ENCODE measurements at regions not wholly inside any gene's neighbourhood (a gene's known extent, or its start where the extent isn't known, plus 50 kb on each side); places are given as distances from the start of the nearest gene placed in this dataset.

DNA sequence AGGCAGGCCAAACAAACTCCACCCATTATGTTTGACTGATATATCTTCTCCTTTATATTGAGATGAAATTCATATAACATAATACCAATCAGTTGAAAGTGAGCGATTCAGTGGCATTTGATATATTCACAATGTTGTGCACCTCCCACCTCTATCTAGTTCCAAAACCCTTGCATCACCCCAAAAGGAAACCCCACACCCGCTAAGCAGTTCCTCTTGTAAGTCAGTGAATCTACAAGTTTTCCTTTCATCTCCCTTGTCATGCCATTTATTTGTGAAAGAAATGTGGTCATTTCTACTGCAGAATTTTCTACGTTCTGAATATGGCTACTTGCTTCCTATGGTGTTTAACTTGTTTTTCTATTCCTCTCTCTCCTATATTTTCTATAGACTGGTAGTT is 99.4 kb upstream of the PTPN3 start:
- H3K9me3 ChIP-seq (ENCODE audit: control insufficient read depth in 1 of 2, low read length in 2 of 2): no peaks in the 10 kb centered on the region
- no peaks in the 10 kb centered on the region for H3K36me3 ChIP-seq (ENCODE audit: control insufficient read depth in 1 of 2, insufficient read depth in 2 of 2, low read length in 2 of 2)
- H3K27me3 ChIP-seq (ENCODE audit: low read depth, low read length): no peaks in the 10 kb centered on the region
- H3K4me1 ChIP-seq (ENCODE audit: control insufficient read depth in 1 of 2, insufficient read depth in 2 of 2, low read length in 2 of 2): no peaks in the 10 kb centered on the region
- no peak overlapping the region for H3K27ac ChIP-seq (ENCODE audit: low read length)
- H3K4me3 ChIP-seq (ENCODE audit: low read depth in 1 of 2, low read length in 2 of 2): no peak overlapping the region

DNA sequence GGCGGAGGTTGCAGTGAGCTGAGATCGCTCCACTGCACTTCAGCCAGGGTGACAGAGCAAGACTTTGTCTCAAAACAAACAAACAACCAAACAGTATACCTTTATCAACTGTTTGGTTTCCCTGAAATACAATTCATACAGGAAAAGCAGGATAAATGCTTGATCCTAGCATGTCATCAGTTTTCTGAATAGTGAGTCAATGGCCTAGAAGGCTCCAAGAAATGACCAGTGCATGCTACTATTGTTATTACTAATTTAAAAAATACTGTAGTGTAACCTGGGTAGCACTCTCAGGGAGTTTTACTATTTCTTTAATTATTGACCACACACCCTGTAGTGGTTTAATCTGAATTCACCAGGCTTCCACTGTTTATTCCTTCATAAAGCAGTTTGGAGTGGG is 101.0 kb upstream of the PTPN3 start:
- no peak overlapping the region for H3K4me3 ChIP-seq (ENCODE audit: low read depth in 1 of 2, low read length in 2 of 2)
- no peaks in the 10 kb centered on the region for H3K4me1 ChIP-seq (ENCODE audit: control insufficient read depth in 1 of 2, insufficient read depth in 2 of 2, low read length in 2 of 2)
- no peaks in the 10 kb centered on the region for H3K27me3 ChIP-seq (ENCODE audit: low read depth, low read length)
- no peaks in the 10 kb centered on the region for H3K9me3 ChIP-seq (ENCODE audit: control insufficient read depth in 1 of 2, low read length in 2 of 2)
- no peak overlapping the region for H3K27ac ChIP-seq (ENCODE audit: low read length)
- H3K36me3 ChIP-seq (ENCODE audit: control insufficient read depth in 1 of 2, insufficient read depth in 2 of 2, low read length in 2 of 2): no peaks in the 10 kb centered on the region

DNA sequence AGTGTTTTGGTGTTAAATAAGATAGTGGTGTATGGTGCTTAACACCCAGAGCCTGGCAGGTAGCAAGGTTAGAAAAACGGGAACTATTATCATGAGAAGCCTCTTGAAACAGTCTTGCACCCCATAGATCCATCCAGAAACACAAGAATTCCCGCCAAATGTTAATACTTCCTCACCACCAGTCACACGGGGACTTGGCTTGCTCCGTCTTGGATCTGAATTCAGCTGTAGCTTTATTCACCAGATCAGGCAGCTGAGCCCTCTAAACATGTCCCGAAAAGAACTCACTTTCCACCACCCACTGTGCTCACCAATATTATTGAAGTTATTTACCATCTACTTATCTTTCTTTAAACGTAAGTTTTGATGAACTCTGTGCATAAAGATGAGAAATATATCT is 101.6 kb upstream of the PTPN3 start:
- H3K27ac ChIP-seq (ENCODE audit: low read length): no peak overlapping the region
- no peak overlapping the region for H3K4me3 ChIP-seq (ENCODE audit: low read depth in 1 of 2, low read length in 2 of 2)
- no peaks in the 10 kb centered on the region for H3K9me3 ChIP-seq (ENCODE audit: control insufficient read depth in 1 of 2, low read length in 2 of 2)
- no peaks in the 10 kb centered on the region for H3K36me3 ChIP-seq (ENCODE audit: control insufficient read depth in 1 of 2, insufficient read depth in 2 of 2, low read length in 2 of 2)
- no peaks in the 10 kb centered on the region for H3K4me1 ChIP-seq (ENCODE audit: control insufficient read depth in 1 of 2, insufficient read depth in 2 of 2, low read length in 2 of 2)
- H3K27me3 ChIP-seq (ENCODE audit: low read depth, low read length): no peaks in the 10 kb centered on the region

DNA sequence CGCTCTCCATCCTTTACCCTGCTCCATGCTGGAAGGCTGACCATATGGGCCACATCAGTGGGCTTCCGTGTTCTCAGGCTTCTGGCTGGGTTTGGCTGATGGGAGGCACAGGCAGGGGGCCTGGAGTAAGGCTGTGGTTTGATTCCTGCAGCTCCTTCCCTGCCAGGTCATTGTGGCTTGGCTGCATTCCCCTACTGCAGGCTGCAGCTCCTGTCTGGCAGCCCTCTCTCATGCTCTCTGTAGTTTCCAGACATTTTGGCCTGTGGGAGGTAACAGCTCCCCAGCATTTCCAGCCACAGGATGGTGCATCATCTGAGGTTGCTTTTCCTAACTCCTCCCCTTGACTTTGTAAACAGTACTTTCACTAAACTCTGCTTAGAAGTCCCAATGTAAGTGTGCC is 102.0 kb upstream of the PTPN3 start:
- Histone ChIP-seq H3K9me3 (ENCODE audit: control insufficient read depth in 1 of 2, low read length in 2 of 2) (no peaks in the 10 kb centered on the region), H3K36me3 (ENCODE audit: control insufficient read depth in 1 of 2, insufficient read depth in 2 of 2, low read length in 2 of 2) (no peaks in the 10 kb centered on the region), H3K27me3 (ENCODE audit: low read depth, low read length) (no peaks in the 10 kb centered on the region), H3K4me1 (ENCODE audit: control insufficient read depth in 1 of 2, insufficient read depth in 2 of 2, low read length in 2 of 2) (no peaks in the 10 kb centered on the region), H3K27ac (ENCODE audit: low read length) (no peak overlapping the region), H3K4me3 (ENCODE audit: low read depth in 1 of 2, low read length in 2 of 2) (no peak overlapping the region)

GRCh38 chr9:109601181-109601580 is 103.1 kb upstream of the PTPN3 start:
- H3K27me3 ChIP-seq (ENCODE audit: low read depth, low read length): no peaks in the 10 kb centered on the region
- H3K9me3 ChIP-seq (ENCODE audit: control insufficient read depth in 1 of 2, low read length in 2 of 2): peaks cover 0 to 3% of the 10 kb centered on the region in 2 donors
- H3K36me3 ChIP-seq (ENCODE audit: control insufficient read depth in 1 of 2, insufficient read depth in 2 of 2, low read length in 2 of 2): no peaks in the 10 kb centered on the region
- H3K27ac ChIP-seq (ENCODE audit: low read length): no peak overlapping the region
- H3K4me1 ChIP-seq (ENCODE audit: control insufficient read depth in 1 of 2, insufficient read depth in 2 of 2, low read length in 2 of 2): no peaks in the 10 kb centered on the region
- no peak overlapping the region for H3K4me3 ChIP-seq (ENCODE audit: low read depth in 1 of 2, low read length in 2 of 2)

DNA sequence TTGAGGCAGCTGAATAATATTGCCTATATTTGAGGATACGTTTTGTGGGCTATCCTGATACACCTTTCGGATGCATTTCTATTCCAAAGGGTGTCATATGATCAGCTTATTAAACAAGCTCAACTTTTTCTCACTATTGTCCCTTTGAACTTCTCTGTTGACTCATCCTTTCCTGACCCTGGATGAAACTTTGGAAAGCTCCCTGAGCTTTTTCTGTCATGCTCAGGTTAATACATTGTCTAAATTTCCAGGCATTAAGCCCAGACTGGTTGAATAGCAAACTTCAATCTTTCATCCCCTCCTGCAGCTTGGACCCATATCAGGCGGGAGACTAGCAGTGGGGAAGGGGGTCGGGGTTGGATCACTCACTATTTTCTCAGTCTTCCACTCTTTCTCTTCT is 104.9 kb upstream of the PTPN3 start:
- H3K36me3 ChIP-seq (ENCODE audit: control insufficient read depth in 1 of 2, insufficient read depth in 2 of 2, low read length in 2 of 2): no peaks in the 10 kb centered on the region
- no peaks in the 10 kb centered on the region for H3K27me3 ChIP-seq (ENCODE audit: low read depth, low read length)
- no peak overlapping the region for H3K4me3 ChIP-seq (ENCODE audit: low read depth in 1 of 2, low read length in 2 of 2)
- H3K27ac ChIP-seq (ENCODE audit: low read length): no peak overlapping the region
- H3K9me3 ChIP-seq (ENCODE audit: control insufficient read depth in 1 of 2, low read length in 2 of 2): peaks cover 0 to 3% of the 10 kb centered on the region in 2 donors
- H3K4me1 ChIP-seq (ENCODE audit: control insufficient read depth in 1 of 2, insufficient read depth in 2 of 2, low read length in 2 of 2): no peaks in the 10 kb centered on the region

- Histone ChIP-seq H3K27ac (ENCODE audit: low read length) (no peak overlapping the region), H3K4me3 (ENCODE audit: low read depth in 1 of 2, low read length in 2 of 2) (no peak overlapping the region), H3K36me3 (ENCODE audit: control insufficient read depth in 1 of 2, insufficient read depth in 2 of 2, low read length in 2 of 2) (no peaks in the 10 kb centered on the region), H3K9me3 (ENCODE audit: control insufficient read depth in 1 of 2, low read length in 2 of 2) (peaks cover 0 to 3% of the 10 kb centered on the region in 2 donors), H3K4me1 (ENCODE audit: control insufficient read depth in 1 of 2, insufficient read depth in 2 of 2, low read length in 2 of 2) (no peaks in the 10 kb centered on the region), H3K27me3 (ENCODE audit: low read depth, low read length) (no peaks in the 10 kb centered on the region)
Measured at GRCh38 chr9:109604131-109604530, 106.0 kb upstream of the PTPN3 start.

- H3K36me3 ChIP-seq (ENCODE audit: control insufficient read depth in 1 of 2, insufficient read depth in 2 of 2, low read length in 2 of 2): no peaks in the 10 kb centered on the region
- peaks cover 0 to 3% of the 10 kb centered on the region in 2 donors for H3K9me3 ChIP-seq (ENCODE audit: control insufficient read depth in 1 of 2, low read length in 2 of 2)
- H3K27me3 ChIP-seq (ENCODE audit: low read depth, low read length): no peaks in the 10 kb centered on the region
- no peaks in the 10 kb centered on the region for H3K4me1 ChIP-seq (ENCODE audit: control insufficient read depth in 1 of 2, insufficient read depth in 2 of 2, low read length in 2 of 2)
- H3K4me3 ChIP-seq (ENCODE audit: low read depth in 1 of 2, low read length in 2 of 2): no peak overlapping the region
- no peak overlapping the region for H3K27ac ChIP-seq (ENCODE audit: low read length)
Measured at GRCh38 chr9:109604781-109605180, 106.7 kb upstream of the PTPN3 start.

- Histone ChIP-seq H3K4me1 (ENCODE audit: control insufficient read depth in 1 of 2, insufficient read depth in 2 of 2, low read length in 2 of 2) (no peaks in the 10 kb centered on the region), H3K27ac (ENCODE audit: low read length) (no peak overlapping the region), H3K4me3 (ENCODE audit: low read depth in 1 of 2, low read length in 2 of 2) (no peak overlapping the region), H3K27me3 (ENCODE audit: low read depth, low read length) (no peaks in the 10 kb centered on the region), H3K36me3 (ENCODE audit: control insufficient read depth in 1 of 2, insufficient read depth in 2 of 2, low read length in 2 of 2) (no peaks in the 10 kb centered on the region), H3K9me3 (ENCODE audit: control insufficient read depth in 1 of 2, low read length in 2 of 2) (peaks cover 0 to 3% of the 10 kb centered on the region in 2 donors)
Measured at GRCh38 chr9:109609060-109609459, 111.0 kb upstream of the PTPN3 start.

DNA sequence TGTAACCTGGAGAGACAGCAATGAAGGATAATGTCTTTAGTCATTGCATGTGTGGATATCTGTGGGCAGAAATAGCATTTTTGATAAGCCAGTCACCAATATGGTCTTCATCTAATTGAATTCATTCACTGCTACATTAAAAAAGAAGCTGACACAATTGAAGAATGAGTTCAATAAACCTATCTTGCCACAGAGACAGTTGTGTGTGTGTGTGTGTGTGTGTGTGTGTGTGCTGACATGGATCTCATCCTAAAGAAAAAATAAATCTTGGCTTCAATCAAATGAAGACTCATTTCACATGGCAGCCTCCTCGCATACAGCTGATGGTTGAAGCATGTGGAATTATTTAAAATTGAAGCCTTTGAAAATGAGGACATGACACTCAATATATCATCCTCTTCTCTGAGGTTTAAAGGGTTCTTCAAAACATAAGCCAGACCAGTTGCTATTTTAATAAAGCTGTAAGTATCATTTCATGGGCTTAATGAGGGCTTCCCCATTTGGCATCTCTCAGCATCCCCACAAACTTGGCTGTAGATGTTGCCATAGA is 118.5 kb upstream of the PTPN3 start:
- Histone ChIP-seq H3K27me3 (ENCODE audit: low read depth, low read length) (no peaks in the 10 kb centered on the region), H3K4me3 (ENCODE audit: low read depth in 1 of 2, low read length in 2 of 2) (no peak overlapping the region), H3K36me3 (ENCODE audit: control insufficient read depth in 1 of 2, insufficient read depth in 2 of 2, low read length in 2 of 2) (no peaks in the 10 kb centered on the region), H3K9me3 (ENCODE audit: control insufficient read depth in 1 of 2, low read length in 2 of 2) (peaks cover 0 to 6% of the 10 kb centered on the region in 2 donors), H3K27ac (ENCODE audit: low read length) (no peak overlapping the region), H3K4me1 (ENCODE audit: control insufficient read depth in 1 of 2, insufficient read depth in 2 of 2, low read length in 2 of 2) (no peaks in the 10 kb centered on the region)

DNA sequence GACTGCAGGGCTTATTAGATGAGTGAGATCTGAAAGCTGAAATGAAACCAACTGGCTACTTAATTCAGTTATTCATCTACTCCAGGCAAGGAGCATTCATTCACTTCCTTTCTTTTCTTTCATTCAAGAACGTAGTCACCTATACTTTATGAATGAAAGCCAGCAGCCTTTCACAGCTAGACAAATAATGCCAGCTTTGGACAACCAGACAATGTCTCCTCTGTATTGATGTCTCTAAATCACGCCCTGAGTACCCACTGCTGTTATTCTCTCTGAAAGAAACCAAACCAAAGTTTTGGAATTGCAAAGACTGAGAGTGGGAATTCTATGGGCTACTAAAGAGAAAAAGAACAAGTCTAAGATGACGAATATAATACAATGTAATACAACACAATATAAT is 121.2 kb upstream of the PTPN3 start:
- H3K9me3 ChIP-seq (ENCODE audit: control insufficient read depth in 1 of 2, low read length in 2 of 2): peaks cover 0 to 6% of the 10 kb centered on the region in 2 donors
- no peak overlapping the region for H3K4me3 ChIP-seq (ENCODE audit: low read depth in 1 of 2, low read length in 2 of 2)
- H3K4me1 ChIP-seq (ENCODE audit: control insufficient read depth in 1 of 2, insufficient read depth in 2 of 2, low read length in 2 of 2): no peaks in the 10 kb centered on the region
- no peaks in the 10 kb centered on the region for H3K36me3 ChIP-seq (ENCODE audit: control insufficient read depth in 1 of 2, insufficient read depth in 2 of 2, low read length in 2 of 2)
- H3K27ac ChIP-seq (ENCODE audit: low read length): no peak overlapping the region
- H3K27me3 ChIP-seq (ENCODE audit: low read depth, low read length): no peaks in the 10 kb centered on the region

GRCh38 chr9:109624143-109624542 is 126.0 kb upstream of the PTPN3 start:
- H3K27ac ChIP-seq (ENCODE audit: low read length): no peak overlapping the region
- no peaks in the 10 kb centered on the region for H3K9me3 ChIP-seq (ENCODE audit: control insufficient read depth in 1 of 2, low read length in 2 of 2)
- no peaks in the 10 kb centered on the region for H3K4me1 ChIP-seq (ENCODE audit: control insufficient read depth in 1 of 2, insufficient read depth in 2 of 2, low read length in 2 of 2)
- no peaks in the 10 kb centered on the region for H3K36me3 ChIP-seq (ENCODE audit: control insufficient read depth in 1 of 2, insufficient read depth in 2 of 2, low read length in 2 of 2)
- H3K27me3 ChIP-seq (ENCODE audit: low read depth, low read length): no peaks in the 10 kb centered on the region
- no peak overlapping the region for H3K4me3 ChIP-seq (ENCODE audit: low read depth in 1 of 2, low read length in 2 of 2)
